ENCODE measurements at regions not wholly inside any gene's neighbourhood (a gene's known extent, or its start where the extent isn't known, plus 50 kb on each side); places are given as distances from the start of the nearest gene placed in this dataset.

DNA sequence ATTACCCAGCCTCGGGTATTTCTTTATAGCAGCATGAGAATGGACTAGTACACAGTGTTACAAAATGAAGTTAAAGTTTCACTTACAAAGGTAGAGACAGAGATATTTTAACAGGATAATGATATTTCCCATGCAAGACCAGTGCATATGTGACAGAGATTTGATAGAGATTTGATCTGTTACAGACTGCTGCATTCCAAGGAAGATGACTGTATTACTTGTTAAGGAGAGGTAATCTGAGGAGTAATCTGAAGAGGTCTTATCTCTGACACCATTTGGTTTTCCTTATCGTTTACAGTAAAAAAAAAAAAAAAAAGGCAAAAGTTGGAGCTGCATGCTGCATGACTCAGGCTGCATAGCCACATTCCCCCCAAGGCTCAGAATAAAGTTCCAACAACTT, 289.6 kb downstream of the POM121L12 start:
- TF ChIP-seq MAZ (IDR thresholded peaks at IDR 0.05; ENCODE audit: borderline replicate concordance, low read depth, low read length) (no peak), NFE2L2 (conservative IDR thresholded peaks at IDR 0.05; ENCODE audit: low read length) (no peak), RCOR1 (IDR thresholded peaks at IDR 0.05; ENCODE audit: low read depth, low read length) (no peak), CBX8 (IDR thresholded peaks at IDR 0.05) (no peak), BHLHE40 (IDR thresholded peaks at IDR 0.05; ENCODE audit: low read depth, low read length) (no peak), FOXS1 (CRISPR knock-in tag; IDR thresholded peaks at IDR 0.05) (no peak), PHF8 (IDR thresholded peaks at IDR 0.05; ENCODE audit: borderline replicate concordance, low read depth) (no peak), TP53 (CRISPR knock-in tag; IDR thresholded peaks at IDR 0.05) (no peak), SMC3 (IDR thresholded peaks at IDR 0.05) (no peak), NPAS2 (CRISPR knock-in tag; IDR thresholded peaks at IDR 0.05; ENCODE audit: borderline replicate concordance) (no peak), MAFK (IDR thresholded peaks at IDR 0.05; ENCODE audit: partially characterized antibody) (no peak), HDAC2 (IDR thresholded peaks at IDR 0.05) (no peak), ZNF302 (CRISPR knock-in tag; IDR thresholded peaks at IDR 0.05) (no peak)
- TF ChIP-seq, protein P1, sequence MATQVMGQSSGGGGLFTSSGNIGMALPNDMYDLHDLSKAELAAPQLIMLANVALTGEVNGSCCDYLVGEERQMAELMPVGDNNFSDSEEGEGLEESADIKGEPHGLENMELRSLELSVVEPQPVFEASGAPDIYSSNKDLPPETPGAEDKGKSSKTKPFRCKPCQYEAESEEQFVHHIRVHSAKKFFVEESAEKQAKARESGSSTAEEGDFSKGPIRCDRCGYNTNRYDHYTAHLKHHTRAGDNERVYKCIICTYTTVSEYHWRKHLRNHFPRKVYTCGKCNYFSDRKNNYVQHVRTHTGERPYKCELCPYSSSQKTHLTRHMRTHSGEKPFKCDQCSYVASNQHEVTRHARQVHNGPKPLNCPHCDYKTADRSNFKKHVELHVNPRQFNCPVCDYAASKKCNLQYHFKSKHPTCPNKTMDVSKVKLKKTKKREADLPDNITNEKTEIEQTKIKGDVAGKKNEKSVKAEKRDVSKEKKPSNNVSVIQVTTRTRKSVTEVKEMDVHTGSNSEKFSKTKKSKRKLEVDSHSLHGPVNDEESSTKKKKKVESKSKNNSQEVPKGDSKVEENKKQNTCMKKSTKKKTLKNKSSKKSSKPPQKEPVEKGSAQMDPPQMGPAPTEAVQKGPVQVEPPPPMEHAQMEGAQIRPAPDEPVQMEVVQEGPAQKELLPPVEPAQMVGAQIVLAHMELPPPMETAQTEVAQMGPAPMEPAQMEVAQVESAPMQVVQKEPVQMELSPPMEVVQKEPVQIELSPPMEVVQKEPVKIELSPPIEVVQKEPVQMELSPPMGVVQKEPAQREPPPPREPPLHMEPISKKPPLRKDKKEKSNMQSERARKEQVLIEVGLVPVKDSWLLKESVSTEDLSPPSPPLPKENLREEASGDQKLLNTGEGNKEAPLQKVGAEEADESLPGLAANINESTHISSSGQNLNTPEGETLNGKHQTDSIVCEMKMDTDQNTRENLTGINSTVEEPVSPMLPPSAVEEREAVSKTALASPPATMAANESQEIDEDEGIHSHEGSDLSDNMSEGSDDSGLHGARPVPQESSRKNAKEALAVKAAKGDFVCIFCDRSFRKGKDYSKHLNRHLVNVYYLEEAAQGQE (IDR thresholded peaks at IDR 0.05): no peak
- TF ChIP-seq, protein P2, sequence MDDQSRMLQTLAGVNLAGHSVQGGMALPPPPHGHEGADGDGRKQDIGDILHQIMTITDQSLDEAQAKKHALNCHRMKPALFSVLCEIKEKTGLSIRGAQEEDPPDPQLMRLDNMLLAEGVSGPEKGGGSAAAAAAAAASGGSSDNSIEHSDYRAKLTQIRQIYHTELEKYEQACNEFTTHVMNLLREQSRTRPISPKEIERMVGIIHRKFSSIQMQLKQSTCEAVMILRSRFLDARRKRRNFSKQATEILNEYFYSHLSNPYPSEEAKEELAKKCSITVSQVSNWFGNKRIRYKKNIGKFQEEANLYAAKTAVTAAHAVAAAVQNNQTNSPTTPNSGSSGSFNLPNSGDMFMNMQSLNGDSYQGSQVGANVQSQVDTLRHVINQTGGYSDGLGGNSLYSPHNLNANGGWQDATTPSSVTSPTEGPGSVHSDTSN (IDR thresholded peaks at IDR 0.05): no peak
- WGBS (ENCODE audit: missing lambda C conversion rate): 0% methylated on average over 2 of the region's 2 CpGs
- no peak for ATAC-seq
- Histone ChIP-seq H3K4me3 (no peak overlapping the region), H3K4me2 (no peak overlapping the region), H3K4me1 (no peaks in the 10 kb centered on the region), H3K9me3 (peaks cover 5% of the 10 kb centered on the region; the same call in 1 of the 3 replicates), H3K27ac (no peak overlapping the region)
- FAIRE-seq: no peak
- ChIA-PET CTCF (no interaction called here), POLR2A (no interaction called here)
- no peak for DNase-seq (ENCODE audit: low read depth in 1 of 2, low spot score in 1 of 2)

DNA sequence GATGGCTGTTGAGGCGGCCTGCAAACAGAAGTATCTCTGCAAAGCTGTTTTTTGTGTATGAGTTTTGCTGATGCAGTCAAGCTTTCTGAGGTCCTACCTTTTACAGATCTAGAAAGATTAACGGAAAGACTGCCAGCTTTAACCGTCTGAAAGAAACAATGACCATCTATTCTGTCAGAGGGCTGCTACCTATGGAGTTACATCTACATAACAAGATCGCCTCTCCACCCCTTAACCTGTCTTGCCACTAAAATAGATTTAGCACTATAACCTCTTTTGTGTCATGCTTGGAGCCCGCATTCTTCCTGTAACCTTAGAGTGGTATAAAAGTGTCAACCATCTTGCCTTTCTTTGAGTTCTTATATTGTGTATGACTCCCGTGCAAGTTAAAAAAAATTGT, 291.2 kb downstream of the POM121L12 start:
- FAIRE-seq (no peak), ATAC-seq (no peak), DNase-seq (ENCODE audit: low read depth in 1 of 2, low spot score in 1 of 2) (no peak)
- WGBS (ENCODE audit: missing lambda C conversion rate): 12% methylated on average over 6 of the region's 6 CpGs
- Histone ChIP-seq H3K4me1 (no peaks in the 10 kb centered on the region), H3K27ac (no peak overlapping the region), H3K9me3 (0 out of 3 replicates have a peak, but pooled peaks cover 3% of the 10 kb centered on the region), H3K4me2 (no peak overlapping the region), H3K4me3 (no peak overlapping the region)
- TF ChIP-seq ESRRA (IDR thresholded peaks at IDR 0.05; ENCODE audit: borderline replicate concordance, low read length) (no peak), EHMT2 (IDR thresholded peaks at IDR 0.05; ENCODE audit: low read depth) (no peak), HDAC2 (IDR thresholded peaks at IDR 0.05) (no peak), RAD21 (conservative IDR thresholded peaks at IDR 0.05 in 1 of 2, IDR thresholded peaks at IDR 0.05 in 1 of 2) (no peak), EP300 (IDR thresholded peaks at IDR 0.05) (no peak), PHF8 (IDR thresholded peaks at IDR 0.05; ENCODE audit: borderline replicate concordance, low read depth) (no peak), ZNF302 (CRISPR knock-in tag; IDR thresholded peaks at IDR 0.05) (no peak), ZFP36 (IDR thresholded peaks at IDR 0.05; ENCODE audit: borderline replicate concordance, partially characterized antibody) (no peak), CHD4 (IDR thresholded peaks at IDR 0.05; ENCODE audit: borderline replicate concordance) (no peak), JUN (IDR thresholded peaks at IDR 0.05) (no peak), NFE2L2 (conservative IDR thresholded peaks at IDR 0.05; ENCODE audit: low read length) (no peak)
- TF ChIP-seq, protein P1 (IDR thresholded peaks at IDR 0.05): no peak
- TF ChIP-seq, protein P3, sequence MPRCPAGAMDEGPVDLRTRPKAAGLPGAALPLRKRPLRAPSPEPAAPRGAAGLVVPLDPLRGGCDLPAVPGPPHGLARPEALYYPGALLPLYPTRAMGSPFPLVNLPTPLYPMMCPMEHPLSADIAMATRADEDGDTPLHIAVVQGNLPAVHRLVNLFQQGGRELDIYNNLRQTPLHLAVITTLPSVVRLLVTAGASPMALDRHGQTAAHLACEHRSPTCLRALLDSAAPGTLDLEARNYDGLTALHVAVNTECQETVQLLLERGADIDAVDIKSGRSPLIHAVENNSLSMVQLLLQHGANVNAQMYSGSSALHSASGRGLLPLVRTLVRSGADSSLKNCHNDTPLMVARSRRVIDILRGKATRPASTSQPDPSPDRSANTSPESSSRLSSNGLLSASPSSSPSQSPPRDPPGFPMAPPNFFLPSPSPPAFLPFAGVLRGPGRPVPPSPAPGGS (IDR thresholded peaks at IDR 0.05): no peak
- TF ChIP-seq, protein P4, sequence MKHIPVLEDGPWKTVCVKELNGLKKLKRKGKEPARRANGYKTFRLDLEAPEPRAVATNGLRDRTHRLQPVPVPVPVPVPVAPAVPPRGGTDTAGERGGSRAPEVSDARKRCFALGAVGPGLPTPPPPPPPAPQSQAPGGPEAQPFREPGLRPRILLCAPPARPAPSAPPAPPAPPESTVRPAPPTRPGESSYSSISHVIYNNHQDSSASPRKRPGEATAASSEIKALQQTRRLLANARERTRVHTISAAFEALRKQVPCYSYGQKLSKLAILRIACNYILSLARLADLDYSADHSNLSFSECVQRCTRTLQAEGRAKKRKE (CRISPR knock-in tag; IDR thresholded peaks at IDR 0.05; ENCODE audit: low read depth): no peak
- TF ChIP-seq, protein P5, sequence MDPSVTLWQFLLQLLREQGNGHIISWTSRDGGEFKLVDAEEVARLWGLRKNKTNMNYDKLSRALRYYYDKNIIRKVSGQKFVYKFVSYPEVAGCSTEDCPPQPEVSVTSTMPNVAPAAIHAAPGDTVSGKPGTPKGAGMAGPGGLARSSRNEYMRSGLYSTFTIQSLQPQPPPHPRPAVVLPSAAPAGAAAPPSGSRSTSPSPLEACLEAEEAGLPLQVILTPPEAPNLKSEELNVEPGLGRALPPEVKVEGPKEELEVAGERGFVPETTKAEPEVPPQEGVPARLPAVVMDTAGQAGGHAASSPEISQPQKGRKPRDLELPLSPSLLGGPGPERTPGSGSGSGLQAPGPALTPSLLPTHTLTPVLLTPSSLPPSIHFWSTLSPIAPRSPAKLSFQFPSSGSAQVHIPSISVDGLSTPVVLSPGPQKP (IDR thresholded peaks at IDR 0.05; ENCODE audit: low read depth, low read length): no peak
- TF ChIP-seq, protein P6, sequence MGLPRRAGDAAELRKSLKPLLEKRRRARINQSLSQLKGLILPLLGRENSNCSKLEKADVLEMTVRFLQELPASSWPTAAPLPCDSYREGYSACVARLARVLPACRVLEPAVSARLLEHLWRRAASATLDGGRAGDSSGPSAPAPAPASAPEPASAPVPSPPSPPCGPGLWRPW (IDR thresholded peaks at IDR 0.05): no peak
- ChIA-PET CTCF (no interaction called here), POLR2A (no interaction called here)
